HEK293 (cell line): ENCODE measurements at regions not wholly inside any gene's neighbourhood (a gene's known extent, or its start where the extent isn't known, plus 50 kb on each side); places are given as distances from the start of the nearest gene placed in this dataset.

Source experiments
- HOXA7 ChIP-seq: sonication (generic); formaldehyde crosslinking; IDR thresholded peaks from 2 replicates; pipeline ENCODE4 v1.8.1; 2022; ENCODE audit warnings: missing genetic modification reagents, borderline replicate concordance
- ZBTB48 ChIP-seq: fragments of 450-650 bp; formaldehyde crosslinking; IDR thresholded peaks from 2 replicates; pipeline ENCODE4 v1.5.1; 2016; ENCODE audit warnings: missing biosample characterization, missing genetic modification characterization
- ZNF140 ChIP-seq: fragments of 450-650 bp; formaldehyde crosslinking; IDR thresholded peaks from 2 replicates; pipeline ENCODE4 v1.5.1; 2016; ENCODE audit warnings: missing biosample characterization, missing genetic modification characterization
- ZNF76 ChIP-seq: fragments of 450-650 bp; formaldehyde crosslinking; IDR thresholded peaks from 2 replicates; pipeline ENCODE4; 2016; ENCODE audit warnings: low read depth, missing biosample characterization, missing genetic modification characterization, borderline replicate concordance
- TF ChIP-seq, protein P1 (sequence below): fragments of 450-650 bp; formaldehyde crosslinking; IDR thresholded peaks from 2 replicates; pipeline ENCODE4 v1.5.1; 2016; ENCODE audit warnings: missing biosample characterization, missing genetic modification characterization
- TF ChIP-seq, protein P2 (sequence below): fragments of 450-650 bp; formaldehyde crosslinking; IDR thresholded peaks from 2 replicates; pipeline ENCODE4 v1.5.1; 2016; ENCODE audit warnings: missing biosample characterization, missing genetic modification characterization

DNA sequence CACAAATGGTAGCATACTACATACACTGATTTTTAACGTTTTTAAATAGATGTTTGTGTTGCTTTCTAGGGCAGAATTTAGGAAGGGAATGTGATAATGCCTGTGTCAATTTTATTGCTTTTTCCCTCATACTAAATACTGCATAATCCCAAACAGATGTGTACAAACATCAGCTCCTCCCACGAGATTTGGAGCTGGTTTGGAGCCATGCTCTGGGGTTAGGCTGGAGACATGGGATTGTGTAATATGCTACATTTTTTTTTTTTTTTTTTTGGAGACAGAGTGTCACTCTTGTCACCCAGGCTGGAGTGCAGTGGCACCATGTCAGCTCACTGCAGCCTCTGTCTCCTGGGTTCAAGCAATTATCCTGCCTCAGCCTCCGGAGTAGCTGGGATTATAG, 80.1 kb downstream of the EBLN2 start:
- TF ChIP-seq ZNF76 (tag by site-specific recombination) (no peak), HOXA7 (CRISPR knock-in tag) (no peak), ZNF140 (tag by site-specific recombination) (no peak), ZBTB48 (tag by site-specific recombination) (no peak)
- TF ChIP-seq, protein P1, sequence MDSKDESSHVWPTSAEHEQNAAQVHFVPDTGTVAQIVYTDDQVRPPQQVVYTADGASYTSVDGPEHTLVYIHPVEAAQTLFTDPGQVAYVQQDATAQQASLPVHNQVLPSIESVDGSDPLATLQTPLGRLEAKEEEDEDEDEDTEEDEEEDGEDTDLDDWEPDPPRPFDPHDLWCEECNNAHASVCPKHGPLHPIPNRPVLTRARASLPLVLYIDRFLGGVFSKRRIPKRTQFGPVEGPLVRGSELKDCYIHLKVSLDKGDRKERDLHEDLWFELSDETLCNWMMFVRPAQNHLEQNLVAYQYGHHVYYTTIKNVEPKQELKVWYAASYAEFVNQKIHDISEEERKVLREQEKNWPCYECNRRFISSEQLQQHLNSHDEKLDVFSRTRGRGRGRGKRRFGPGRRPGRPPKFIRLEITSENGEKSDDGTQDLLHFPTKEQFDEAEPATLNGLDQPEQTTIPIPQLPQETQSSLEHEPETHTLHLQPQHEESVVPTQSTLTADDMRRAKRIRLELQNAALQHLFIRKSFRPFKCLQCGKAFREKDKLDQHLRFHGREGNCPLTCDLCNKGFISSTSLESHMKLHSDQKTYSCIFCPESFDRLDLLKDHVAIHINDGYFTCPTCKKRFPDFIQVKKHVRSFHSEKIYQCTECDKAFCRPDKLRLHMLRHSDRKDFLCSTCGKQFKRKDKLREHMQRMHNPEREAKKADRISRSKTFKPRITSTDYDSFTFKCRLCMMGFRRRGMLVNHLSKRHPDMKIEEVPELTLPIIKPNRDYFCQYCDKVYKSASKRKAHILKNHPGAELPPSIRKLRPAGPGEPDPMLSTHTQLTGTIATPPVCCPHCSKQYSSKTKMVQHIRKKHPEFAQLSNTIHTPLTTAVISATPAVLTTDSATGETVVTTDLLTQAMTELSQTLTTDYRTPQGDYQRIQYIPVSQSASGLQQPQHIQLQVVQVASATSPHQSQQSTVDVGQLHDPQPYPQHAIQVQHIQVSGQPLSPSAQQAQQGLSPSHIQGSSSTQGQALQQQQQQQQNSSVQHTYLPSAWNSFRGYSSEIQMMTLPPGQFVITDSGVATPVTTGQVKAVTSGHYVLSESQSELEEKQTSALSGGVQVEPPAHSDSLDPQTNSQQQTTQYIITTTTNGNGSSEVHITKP (tag by site-specific recombination), result no peak
- TF ChIP-seq, protein P2, sequence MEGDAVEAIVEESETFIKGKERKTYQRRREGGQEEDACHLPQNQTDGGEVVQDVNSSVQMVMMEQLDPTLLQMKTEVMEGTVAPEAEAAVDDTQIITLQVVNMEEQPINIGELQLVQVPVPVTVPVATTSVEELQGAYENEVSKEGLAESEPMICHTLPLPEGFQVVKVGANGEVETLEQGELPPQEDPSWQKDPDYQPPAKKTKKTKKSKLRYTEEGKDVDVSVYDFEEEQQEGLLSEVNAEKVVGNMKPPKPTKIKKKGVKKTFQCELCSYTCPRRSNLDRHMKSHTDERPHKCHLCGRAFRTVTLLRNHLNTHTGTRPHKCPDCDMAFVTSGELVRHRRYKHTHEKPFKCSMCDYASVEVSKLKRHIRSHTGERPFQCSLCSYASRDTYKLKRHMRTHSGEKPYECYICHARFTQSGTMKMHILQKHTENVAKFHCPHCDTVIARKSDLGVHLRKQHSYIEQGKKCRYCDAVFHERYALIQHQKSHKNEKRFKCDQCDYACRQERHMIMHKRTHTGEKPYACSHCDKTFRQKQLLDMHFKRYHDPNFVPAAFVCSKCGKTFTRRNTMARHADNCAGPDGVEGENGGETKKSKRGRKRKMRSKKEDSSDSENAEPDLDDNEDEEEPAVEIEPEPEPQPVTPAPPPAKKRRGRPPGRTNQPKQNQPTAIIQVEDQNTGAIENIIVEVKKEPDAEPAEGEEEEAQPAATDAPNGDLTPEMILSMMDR (tag by site-specific recombination), result no peak
